UCSD-AML1 (cell line): ENCODE measurements at regions not wholly inside any gene's neighbourhood (a gene's known extent, or its start where the extent isn't known, plus 50 kb on each side); places are given as distances from the start of the nearest gene placed in this dataset.
"Not testable (repeated sequence)": the region's sequence is repeated elsewhere in the genome, so short reads cannot be mapped to it uniquely, and the experiment has no call there.

ENCODE experiments used
- DNase-seq: peaks from one replicate; lab custom pipeline; 2025; ENCODE audit not compliant: unreplicated experiment; lab: John Stamatoyannopoulos, UW

DNA sequence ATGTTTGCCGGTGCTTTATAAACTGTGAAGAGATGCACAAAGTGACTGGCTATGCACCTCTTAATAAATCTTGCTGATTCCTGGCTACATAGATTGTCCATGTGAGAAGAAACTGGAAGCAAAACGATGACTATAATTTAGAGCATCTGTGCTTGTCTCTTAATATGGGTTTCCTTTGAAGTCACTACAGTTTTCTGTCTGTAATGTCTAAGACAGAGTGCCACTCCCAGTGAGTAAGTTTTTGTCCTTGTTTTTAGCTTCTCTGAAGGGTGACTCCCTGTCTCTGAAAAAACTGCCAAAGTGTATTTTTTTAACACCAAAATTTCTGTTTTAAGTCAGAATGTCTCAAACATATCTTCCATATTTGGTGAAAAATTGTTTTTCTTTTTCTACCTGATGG is 175.1 kb downstream of the FASLG start:
- no peak for DNase-seq

DNA sequence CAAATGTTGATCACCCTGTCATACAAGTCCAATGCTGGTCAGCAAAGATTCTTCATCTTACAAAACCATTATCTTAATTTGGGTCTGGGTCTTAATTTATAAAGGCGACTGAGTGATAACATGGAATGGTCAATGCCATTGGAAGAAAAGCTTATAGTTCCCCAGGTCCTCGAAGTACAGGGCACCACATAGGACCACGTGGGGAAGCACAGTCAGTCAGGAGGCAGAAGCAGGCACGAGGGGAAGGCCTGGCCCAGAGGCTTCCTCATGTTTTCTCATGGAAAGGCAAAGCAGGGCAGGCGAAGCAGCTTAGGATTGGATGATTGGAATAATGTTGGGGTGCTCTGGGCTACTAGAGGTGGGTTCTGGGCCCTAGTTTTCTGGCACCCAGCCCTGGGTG is 175.7 kb downstream of the FASLG start:
- DNase-seq = no peak

DNA sequence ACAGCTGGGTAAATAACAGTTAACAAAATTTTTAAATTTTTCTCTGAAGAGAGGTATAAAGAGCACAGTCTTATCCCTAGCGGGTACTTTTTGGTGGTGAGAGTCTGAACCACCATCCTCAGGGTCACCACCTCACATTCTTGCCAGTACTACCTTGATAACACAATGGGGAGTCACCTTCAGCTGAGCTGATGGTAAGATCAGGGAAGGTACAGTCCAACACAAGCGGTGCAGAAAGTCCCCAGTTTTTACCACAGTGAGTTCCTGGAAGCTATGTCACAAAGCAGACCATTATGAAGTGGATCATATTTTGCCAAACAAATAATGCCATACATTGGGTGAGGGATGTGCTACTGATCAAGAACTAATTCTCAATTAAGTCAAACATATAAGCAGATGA is 176.9 kb downstream of the FASLG start:
- DNase-seq = no peak

DNA sequence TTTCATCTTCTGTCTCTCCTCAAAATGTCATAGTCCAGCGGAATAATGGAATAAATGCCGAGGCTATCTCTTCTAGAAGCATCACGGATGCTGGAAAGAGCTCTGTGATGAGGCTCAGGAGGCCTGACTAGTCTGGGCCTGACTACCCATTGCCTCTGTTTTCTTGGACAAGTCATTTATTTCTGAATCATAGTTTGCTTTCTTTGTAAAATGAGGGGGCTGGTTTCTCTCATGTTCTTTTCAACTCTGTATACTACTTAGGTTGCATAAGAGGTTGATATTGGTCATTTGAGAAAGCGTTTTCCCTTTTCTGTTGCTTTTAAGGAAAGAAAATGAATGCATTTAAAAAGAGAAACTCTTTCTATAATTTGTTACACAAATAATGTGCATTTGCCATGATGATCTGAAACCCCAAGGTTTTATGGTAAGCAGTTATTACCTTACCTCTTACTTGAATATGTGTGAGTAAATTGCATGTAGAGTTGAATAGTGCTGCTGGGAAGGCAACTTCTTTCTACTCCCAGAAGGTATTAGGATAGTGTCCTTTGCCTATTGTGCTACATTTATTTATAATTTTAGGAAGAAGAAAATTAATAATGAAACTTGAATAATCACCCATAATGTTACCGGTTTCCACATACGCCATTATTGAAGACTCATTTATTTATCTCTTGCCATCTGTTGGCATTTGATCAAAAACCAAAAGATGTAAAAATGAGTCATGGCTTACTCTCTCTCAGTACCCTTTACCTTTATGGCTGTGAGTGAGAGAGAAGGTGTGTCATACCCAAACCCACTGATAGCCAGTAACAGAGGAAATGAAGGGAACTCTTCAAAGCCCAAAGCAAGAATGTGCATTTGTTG is 179.1 kb downstream of the FASLG start:
- DNase-seq = no peak

DNA sequence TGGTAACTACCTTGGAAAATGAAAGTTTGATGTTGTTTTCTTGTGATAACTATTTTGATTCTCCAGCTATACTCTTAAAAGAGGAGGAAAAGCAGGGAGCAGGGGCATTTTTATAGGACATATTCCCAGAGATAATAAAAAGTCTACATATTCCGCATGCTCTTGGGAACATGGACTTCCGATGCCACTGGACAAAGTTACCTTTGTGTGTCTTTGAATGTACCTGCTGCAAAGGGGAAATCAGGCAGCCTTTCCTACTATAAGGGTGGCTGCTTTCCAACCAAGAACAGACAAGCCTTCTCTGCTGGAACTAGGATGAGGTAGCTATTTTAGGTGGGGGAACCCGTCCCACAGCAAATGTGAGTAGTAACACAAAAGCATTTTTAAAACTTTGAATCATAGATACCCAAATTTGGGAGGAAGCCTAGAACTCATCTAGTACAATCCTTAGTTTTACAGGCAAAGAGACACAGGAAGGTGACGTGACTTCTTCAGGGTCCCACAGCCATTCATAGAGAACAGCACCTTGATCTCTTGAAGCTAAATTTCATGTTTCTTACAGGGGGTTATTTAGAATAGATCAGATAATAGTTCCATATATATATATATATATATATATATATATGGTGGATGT is 179.9 kb downstream of the FASLG start:
- no peak for DNase-seq

DNA sequence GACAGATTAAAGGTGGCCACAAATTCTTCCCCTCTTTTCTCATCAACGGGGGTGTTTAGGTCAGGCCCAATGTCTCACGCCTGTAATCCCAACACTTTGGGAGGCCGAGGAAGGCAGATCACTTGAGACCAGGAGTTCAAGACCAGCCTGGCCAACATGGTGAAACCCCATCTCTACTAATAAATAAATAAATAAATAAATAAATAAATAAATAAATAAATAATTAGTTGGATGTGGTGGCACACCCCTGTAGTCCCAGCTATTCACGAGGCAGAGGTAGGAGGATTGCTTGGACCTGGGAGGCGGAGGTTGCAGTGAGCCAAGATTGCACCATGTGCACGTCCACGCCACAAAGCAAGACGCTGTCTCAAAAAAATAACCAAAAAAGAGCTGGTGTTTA is 180.7 kb downstream of the FASLG start:
- DNase-seq = not testable (repeated sequence)

DNA sequence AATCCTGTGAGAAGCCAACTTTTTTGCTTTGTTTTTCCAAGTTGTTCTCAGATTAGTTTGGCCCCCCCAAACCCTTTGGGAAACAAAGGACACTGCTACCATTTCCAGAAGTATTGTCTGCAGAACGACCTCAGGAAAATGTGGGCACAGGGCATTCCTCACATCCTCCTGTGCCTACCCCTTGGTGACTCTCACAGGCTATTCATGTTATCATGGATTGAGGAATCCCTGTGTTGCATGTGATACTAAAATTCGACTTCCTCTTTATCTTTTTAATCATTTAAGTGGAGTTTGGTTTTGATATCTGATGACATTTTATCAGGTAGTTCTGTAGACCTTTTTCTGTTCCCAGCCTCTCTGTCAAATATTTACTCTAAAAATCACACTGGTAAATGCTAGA is 184.5 kb downstream of the FASLG start:
- no peak for DNase-seq

DNA sequence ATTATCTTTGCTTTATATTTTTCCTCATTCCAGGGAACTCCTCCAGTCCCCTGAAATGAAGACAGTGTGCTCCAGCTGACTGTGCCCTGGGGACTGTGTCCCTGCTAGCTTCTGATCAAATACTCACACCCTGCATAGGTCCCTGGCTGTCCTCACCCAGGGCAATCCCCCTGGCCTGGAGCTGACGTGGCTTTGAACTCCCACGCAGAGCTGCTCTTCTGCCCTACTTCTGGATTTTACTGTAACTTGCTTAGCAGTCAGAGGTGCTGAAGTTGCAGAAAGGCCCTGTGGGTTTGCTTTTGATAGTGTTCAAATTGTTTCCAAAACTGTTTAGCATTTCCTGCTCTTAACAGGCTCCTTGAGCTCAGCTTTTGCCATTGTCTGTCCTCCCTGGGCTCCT is 186.5 kb downstream of the FASLG start:
- DNase-seq = no peak

DNA sequence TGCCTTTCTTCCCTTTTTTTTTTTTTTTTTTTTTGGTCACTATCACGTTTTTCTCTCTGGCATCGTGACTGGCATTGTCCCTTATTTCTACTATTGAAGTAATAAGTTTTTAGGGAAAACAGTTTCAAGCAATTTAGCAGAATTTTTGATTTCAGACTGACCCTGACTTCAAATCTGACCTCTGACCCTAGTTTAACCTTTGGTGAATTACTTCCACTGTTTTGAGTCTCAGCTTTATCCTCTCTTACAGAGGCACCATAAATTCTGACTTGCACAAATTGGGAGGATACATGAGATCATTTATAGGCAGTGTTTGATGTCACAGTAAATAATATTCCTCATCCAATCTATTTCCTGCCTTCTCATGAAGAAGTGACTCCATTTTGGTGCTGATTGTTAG is 187.0 kb downstream of the FASLG start:
- no peak for DNase-seq

DNA sequence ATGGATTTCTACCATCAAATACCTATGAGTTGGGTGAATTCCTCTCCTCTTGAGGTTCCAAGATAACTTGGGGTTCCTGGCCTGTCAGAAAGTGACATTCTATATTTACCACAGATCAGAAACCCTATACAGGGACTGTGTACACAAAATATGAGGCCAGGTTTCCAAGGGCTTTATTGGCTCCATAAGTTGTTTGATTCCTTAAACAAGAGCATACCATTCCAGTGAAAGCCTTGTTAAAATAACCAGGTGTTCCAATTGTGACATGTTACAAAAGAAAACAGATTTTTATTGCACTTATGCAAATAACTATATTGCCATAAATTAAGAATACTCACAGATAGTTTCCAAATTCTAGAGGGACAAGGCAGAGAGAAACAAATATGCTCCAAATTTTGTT is 188.9 kb downstream of the FASLG start:
- DNase-seq = not testable (repeated sequence)

DNA sequence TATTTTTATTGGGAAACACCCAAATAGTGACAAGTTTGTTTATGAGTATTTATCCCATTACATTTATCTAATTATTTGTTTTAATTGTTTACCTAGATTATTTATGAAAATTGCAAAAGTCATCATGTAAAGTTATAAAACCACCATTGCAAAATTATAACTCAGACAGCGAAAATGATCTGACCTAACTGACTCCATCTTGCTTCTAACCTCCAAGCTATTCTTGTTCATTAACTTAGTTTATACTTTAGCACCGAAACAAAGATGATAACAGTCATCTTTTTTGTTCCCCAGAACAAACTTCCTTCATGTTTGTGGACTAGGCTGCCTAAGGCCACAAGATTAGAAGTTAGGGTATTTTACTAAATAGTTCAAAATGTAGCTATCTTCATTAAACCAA is 190.8 kb downstream of the FASLG start:
- no peak for DNase-seq

DNA sequence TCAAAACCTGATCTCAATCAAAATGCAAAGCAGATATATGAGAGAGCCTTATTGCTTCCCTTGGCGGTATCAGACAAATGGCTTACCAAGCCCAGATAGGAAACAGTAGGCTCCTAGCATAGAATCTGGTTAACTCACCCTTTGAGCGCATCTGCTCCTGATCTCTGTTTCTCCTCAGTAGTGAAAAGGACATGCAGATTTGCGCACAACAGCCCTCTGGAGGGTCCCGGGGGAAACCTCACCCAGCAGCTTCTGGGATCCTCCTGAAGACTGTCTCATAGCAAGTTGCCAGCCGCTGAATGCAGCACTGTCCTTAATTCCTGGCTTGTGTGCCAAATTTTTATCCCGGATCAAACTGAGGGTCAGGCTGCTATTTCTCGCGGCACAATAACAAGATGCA is 192.2 kb downstream of the FASLG start:
- no peak for DNase-seq

DNA sequence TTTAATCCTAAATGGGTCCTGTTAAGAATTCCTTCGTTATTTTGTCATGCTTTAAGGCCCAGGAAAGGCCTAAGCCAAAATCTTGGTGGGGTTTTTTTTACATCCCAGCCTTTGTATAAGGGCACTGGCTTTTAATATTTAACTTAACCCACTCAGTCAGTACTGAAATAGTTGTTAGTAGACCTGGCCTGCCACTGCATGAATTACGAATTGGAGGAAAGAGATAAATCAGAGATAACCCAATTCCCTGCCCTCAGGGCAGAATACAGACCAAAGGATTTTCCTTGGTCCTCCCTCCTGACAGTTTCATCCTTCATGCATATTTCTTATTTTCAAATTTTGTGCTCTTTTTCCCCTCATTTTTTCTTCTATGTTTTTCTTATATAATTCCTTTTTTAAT is 193.0 kb downstream of the FASLG start:
- no peak for DNase-seq

DNA sequence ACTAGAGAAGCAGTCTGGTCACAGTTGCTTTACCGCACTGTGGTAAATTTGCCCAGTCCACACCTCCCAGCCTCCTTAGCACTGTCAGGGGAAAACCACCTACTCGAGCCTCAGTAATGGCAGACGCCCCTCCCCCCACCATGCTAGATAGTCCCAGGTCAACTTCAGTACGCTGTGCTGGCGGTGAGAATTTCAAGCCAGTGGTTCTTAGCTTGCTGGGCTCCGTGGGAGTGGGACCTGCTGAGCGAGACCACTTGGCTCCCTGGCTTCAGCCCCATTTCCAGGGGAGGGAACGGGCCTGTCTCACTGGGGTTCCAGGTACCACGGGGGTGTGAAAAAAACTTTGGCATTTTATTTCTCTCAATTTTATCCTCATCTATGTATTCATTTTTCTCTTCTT is 194.8 kb downstream of the TNFSF18 start:
- DNase-seq = not testable (repeated sequence)

DNA sequence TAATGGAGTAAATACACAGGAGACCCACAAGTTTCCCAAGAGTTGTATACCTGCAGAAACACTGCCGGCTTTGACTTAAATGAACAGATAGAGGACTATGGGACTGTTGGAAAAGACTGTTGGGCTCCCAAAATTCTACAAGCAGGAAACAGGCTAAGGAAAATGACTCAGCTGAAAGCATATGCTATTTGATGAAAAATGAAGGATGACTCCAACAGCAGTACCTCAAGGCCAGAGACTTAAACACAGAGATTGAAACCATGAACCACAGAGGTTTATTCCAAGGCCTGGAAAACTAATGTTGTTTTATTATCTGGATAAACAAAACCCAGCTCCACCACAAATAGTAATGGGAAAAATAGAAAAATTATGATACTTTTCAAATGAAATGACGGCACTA is 187.7 kb downstream of the TNFSF18 start:
- no peak for DNase-seq

DNA sequence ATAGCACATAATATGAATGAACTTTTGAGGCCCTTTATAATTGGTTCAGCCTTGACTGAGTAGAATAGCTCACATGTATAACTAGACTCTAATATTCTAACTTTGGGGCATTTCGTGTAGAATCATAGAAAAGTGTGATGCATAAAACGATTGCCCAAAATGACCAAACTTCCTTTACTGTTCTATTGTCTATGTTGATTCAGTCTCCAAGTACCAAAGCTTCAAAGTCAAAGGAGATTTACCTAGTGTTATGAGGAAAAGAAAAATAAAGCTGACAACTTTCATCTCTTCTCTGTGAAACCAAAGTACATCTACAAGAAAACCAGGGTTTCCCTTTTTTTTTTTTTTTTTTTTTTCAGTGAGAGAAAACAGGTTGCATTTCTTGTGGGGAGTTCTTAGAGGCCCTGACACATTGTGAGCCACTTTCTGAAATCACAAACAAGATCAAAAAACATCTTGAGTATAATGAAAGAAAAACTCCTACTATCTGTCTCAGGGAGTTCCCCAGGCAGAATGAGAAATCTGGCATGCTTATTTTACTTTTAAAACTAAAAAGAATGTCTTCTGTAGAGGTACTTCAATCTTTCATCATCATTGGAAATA is 183.4 kb downstream of the TNFSF18 start:
- DNase-seq = no peak

DNA sequence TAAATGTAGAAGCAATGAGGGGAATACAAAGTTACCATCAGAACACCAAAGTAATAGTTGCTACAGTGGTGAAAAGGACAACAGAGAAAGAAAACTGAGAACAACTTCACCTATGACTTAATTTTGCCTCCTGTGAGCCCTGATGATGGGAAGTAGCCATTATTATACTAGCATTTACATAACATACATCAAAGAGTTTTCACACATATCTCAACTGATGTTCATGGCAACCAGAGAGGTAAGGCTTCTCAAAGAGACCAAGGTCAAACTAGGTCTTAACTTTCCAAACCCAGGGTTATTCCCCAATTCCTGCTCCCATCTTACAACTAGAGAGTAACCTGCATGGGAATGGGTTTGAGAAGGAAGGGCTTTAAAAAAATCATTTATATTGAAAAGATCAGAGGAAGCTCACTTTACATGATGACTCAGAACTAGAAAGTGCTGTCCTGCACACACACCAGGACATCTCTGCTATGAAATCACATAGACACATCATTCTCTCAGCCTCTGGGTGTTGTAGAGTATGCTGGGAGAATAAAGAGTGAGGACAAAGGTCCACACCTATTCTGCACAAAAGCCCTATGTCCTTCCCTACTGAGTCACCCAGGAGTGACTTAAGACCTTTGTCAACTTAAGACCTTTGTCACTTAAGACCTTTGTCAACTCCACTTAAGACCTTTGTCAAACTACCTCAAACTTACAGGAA is 179.7 kb downstream of the TNFSF18 start:
- no peak for DNase-seq

DNA sequence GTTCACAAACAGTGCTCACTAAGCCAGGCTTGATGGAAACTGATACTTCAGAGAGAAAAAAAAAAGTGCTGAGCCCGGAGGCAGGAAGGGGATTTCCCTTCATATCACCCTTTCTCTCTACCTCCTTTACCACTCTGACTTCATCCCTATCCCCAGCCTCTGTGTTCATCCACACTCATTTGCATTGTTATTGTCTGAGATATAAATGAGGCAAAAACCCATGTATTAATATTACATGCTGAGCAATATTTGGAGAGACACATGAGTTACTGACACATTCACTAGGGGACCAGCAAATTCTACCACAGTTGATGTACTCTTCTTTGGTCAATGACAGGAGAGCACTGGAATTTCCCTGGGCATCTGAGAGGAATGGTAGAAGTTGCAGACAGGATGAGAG is 175.8 kb downstream of the TNFSF18 start:
- DNase-seq = no peak

DNA sequence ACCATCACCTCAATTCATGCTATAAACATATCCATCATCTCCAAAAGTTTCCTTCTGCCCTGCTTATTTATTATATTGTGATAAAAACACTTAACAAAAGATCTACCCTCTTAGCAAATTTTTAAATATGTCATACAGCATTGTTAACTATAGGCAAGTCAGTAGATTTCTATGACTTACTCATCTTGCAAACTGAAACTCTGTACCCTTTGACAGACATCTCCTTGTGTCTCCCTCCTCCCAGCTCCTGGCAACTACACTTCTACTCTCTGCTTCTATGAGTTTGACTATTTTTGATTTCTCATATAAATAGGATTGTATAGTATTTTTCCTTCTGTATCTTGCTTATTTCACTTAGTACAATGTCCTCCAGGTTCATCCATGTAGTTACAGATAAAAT is 174.8 kb downstream of the TNFSF18 start:
- no peak for DNase-seq

DNA sequence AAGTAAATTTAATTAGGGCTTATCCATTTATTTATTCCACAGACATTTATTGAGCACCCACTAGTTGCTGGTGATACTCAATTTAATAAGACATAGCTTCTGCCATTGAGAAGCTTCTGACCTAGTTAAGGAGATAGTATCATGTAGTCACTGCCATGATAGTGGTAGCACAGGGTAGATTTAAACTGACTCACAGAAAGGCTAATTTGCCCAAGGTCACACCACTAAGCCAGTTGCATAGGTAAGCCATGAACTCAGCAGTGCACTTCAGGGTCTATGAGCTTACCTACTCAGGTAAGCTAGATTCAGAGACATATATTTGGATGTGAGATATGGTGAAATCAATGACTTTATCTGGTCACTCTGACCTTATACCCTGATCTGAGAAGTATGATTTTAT is 168.4 kb downstream of the TNFSF18 start:
- no peak for DNase-seq

DNA sequence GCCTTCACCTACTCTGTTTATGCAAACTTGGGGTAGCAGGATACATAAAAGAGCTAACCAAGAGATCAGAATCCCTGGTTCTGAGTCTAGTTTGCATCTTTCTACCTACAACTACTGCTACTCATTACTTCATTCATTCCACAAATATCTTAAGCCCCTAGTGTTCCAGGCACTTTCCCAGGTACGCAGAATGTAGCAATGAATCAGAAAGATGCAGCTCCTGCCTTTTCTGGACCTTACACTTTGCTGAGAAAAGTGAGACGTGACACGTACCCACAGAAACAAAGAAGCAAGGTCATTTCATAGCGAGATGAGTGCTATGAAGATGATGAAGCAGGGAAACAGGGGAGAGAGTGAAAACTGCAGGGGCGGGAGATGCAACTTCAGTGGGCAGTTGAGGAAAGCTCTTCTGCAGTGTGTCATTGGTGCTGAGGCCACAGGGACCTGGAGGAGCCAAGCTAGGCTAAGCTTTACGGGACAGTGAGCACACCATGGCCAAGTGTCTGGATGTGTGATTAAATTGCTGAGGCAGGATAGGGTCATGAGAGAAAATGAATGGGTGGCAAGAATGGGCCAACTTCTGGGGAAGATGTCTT is 167.9 kb downstream of the TNFSF18 start:
- no peak for DNase-seq
